ENCODE measurements at regions not wholly inside any gene's neighbourhood (a gene's known extent, or its start where the extent isn't known, plus 50 kb on each side); places are given as distances from the start of the nearest gene placed in this dataset.

- no peak for TF ChIP-seq POLR2AphosphoS5 (IDR thresholded peaks at IDR 0.05)
- no peak for TF ChIP-seq CTCF (IDR thresholded peaks at IDR 0.05)
- no peak for TF ChIP-seq POLR2A (IDR thresholded peaks at IDR 0.05)
Observed at GRCh38 chr12:130054803-130055202, 107.5 kb upstream of the FZD10 start.
